Uterus (tissue), 2 donors: ENCODE measurements at regions not wholly inside any gene's neighbourhood (a gene's known extent, or its start where the extent isn't known, plus 50 kb on each side); places are given as distances from the start of the nearest gene placed in this dataset.

Source experiments
- CTCF ChIP-seq, 4 experiments: fragments of 200-600 bp in 2 of 4; fragments of 450-650 bp in 2 of 4; sonication (generic) in 2 of 4; IDR thresholded peaks; one replicate each; pipeline ENCODE4 v1.5.1; 2016 to 2019; ENCODE audit warnings: antibody characterized with exemption in 4 of 4, mild to moderate bottlenecking in 2 of 4, moderate library complexity in 1 of 4
- POLR2A ChIP-seq, 2 donors: fragments of 450-650 bp; IDR thresholded peaks; one replicate each; pipeline ENCODE4 v1.6.1; 2016; ENCODE audit warnings: antibody characterized with exemption in 2 of 2, mild to moderate bottlenecking in 1 of 2, moderate library complexity in 1 of 2

GRCh38 chr3:178109691-178110090 is 426.5 kb upstream of the KCNMB2 start:
- TF ChIP-seq CTCF (IDR thresholded peaks at IDR 0.05) (no peak), POLR2A (IDR thresholded peaks at IDR 0.05) (no peak)
